ENCODE measurements at regions not wholly inside any gene's neighbourhood (a gene's known extent, or its start where the extent isn't known, plus 50 kb on each side); places are given as distances from the start of the nearest gene placed in this dataset.

- 92 to 94% methylated on average over 5 of the region's 5 CpGs for WGBS, 2 donors
- Histone ChIP-seq H3K4me1 (peaks cover 0 to 27% (median 0%) of the 10 kb centered on the region in 4 donors), H3K27ac (no peak overlapping the region), H3K9me3 (peaks cover 0 to 21% (median 0%) of the 10 kb centered on the region in 4 donors), H3K4me3 (no peak overlapping the region), H3K36me3 (no peaks in the 10 kb centered on the region), H3K27me3 (peaks cover 0 to 33% of the 10 kb centered on the region in 2 donors)
- TF ChIP-seq POLR2A (IDR thresholded peaks at IDR 0.05) (no peak), EP300 (IDR thresholded peaks at IDR 0.05) (no peak)
- TF ChIP-seq, protein P1, sequence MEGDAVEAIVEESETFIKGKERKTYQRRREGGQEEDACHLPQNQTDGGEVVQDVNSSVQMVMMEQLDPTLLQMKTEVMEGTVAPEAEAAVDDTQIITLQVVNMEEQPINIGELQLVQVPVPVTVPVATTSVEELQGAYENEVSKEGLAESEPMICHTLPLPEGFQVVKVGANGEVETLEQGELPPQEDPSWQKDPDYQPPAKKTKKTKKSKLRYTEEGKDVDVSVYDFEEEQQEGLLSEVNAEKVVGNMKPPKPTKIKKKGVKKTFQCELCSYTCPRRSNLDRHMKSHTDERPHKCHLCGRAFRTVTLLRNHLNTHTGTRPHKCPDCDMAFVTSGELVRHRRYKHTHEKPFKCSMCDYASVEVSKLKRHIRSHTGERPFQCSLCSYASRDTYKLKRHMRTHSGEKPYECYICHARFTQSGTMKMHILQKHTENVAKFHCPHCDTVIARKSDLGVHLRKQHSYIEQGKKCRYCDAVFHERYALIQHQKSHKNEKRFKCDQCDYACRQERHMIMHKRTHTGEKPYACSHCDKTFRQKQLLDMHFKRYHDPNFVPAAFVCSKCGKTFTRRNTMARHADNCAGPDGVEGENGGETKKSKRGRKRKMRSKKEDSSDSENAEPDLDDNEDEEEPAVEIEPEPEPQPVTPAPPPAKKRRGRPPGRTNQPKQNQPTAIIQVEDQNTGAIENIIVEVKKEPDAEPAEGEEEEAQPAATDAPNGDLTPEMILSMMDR (IDR thresholded peaks at IDR 0.05), result no peak
- DNase-seq (ENCODE audit: low spot score in 2 of 2), result no peak
Observed at GRCh38 chr9:135212961-135213360, 125.5 kb downstream of the OLFM1 start.

GRCh38 chr9:135213566-135213965 is 126.1 kb downstream of the OLFM1 start:
- Histone ChIP-seq H3K36me3 (no peaks in the 10 kb centered on the region), H3K27ac (no peak overlapping the region), H3K27me3 (peaks cover 0 to 39% of the 10 kb centered on the region in 2 donors), H3K4me1 (peaks cover 0 to 28% (median 2%) of the 10 kb centered on the region in 4 donors), H3K9me3 (peaks cover 0 to 21% (median 0%) of the 10 kb centered on the region in 4 donors), H3K4me3 (no peak overlapping the region)
- TF ChIP-seq EP300 (IDR thresholded peaks at IDR 0.05) (no peak), POLR2A (IDR thresholded peaks at IDR 0.05) (no peak)
- TF ChIP-seq, protein P1 (IDR thresholded peaks at IDR 0.05), result no peak
- 72 to 75% methylated on average over 9 of the region's 9 CpGs for WGBS, 2 donors
- DNase-seq (ENCODE audit: low spot score in 2 of 2), result no peak

- no peak for TF ChIP-seq POLR2A (IDR thresholded peaks at IDR 0.05)
- TF ChIP-seq, protein P1 (IDR thresholded peaks at IDR 0.05), result no peak
- no peak for TF ChIP-seq EP300 (IDR thresholded peaks at IDR 0.05)
- Histone ChIP-seq H3K4me1 (peaks cover 0 to 28% (median 2%) of the 10 kb centered on the region in 4 donors), H3K27me3 (peaks cover 0 to 45% of the 10 kb centered on the region in 2 donors), H3K4me3 (no peak overlapping the region), H3K27ac (no peak overlapping the region), H3K36me3 (no peaks in the 10 kb centered on the region), H3K9me3 (peaks cover 0 to 21% (median 0%) of the 10 kb centered on the region in 4 donors)
- WGBS, 2 donors, result 42 to 49% methylated on average over 19 of the region's 19 CpGs
- no peak for DNase-seq (ENCODE audit: low spot score in 2 of 2)
Observed at GRCh38 chr9:135214054-135214640, 126.7 kb downstream of the OLFM1 start.

DNA sequence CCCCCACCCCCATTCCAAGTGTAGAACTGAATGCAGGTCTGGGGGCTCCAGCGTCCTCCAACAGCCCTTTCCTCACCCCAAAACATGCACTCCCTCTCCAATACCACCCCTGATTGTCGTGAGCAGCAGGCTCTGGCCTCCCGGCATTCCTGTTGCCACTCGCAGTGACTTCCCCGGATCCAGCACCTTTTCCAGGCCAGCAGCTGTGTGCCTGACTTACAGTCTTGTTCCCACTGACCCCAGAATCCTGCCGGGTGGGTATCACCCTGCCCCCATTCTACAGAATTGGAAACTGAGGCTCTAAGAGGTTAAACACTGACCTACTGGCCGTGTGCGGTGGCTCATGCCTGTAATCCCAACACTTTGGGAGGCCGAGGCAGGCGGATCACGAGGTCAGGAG is 127.2 kb downstream of the OLFM1 start:
- Histone ChIP-seq H3K4me1 (peaks cover 0 to 28% (median 2%) of the 10 kb centered on the region in 4 donors), H3K4me3 (no peak overlapping the region), H3K9me3 (peaks cover 0 to 21% (median 0%) of the 10 kb centered on the region in 4 donors), H3K27ac (no peak overlapping the region), H3K36me3 (no peaks in the 10 kb centered on the region), H3K27me3 (peaks cover 0 to 47% of the 10 kb centered on the region in 2 donors)
- WGBS, 2 donors, result 86 to 90% methylated on average over 11 of the region's 11 CpGs
- no peak for DNase-seq (ENCODE audit: low spot score in 2 of 2)
- TF ChIP-seq POLR2A (IDR thresholded peaks at IDR 0.05) (no peak), EP300 (IDR thresholded peaks at IDR 0.05) (no peak)
- TF ChIP-seq, protein P1 (IDR thresholded peaks at IDR 0.05), result no peak

GRCh38 chr9:135215571-135216161 is 128.2 kb downstream of the OLFM1 start:
- H3K4me3 ChIP-seq, result no peak overlapping the region
- no peaks in the 10 kb centered on the region for H3K36me3 ChIP-seq
- H3K4me1 ChIP-seq, result peaks cover 0 to 28% (median 2%) of the 10 kb centered on the region in 4 donors
- TF ChIP-seq, protein P1 (IDR thresholded peaks at IDR 0.05), result no peak
- TF ChIP-seq EP300 (IDR thresholded peaks at IDR 0.05) (no peak), POLR2A (IDR thresholded peaks at IDR 0.05) (no peak)
- H3K27ac ChIP-seq, result no peak overlapping the region
- 52 to 53% methylated on average over 11 of the region's 14 CpGs for WGBS, 2 donors
- no peak for DNase-seq (ENCODE audit: low spot score in 2 of 2)
- peaks cover 0 to 16% (median 0%) of the 10 kb centered on the region in 4 donors for H3K9me3 ChIP-seq
- peaks cover 0 to 56% of the 10 kb centered on the region in 2 donors for H3K27me3 ChIP-seq
